ENCODE measurements at regions not wholly inside any gene's neighbourhood (a gene's known extent, or its start where the extent isn't known, plus 50 kb on each side); places are given as distances from the start of the nearest gene placed in this dataset.

GRCh38 chr12:97169889-97170567, 263.0 kb downstream of the NEDD1 start:
- DNase-seq = no peak
- intact Hi-C loops (cut with DNase I) = no loop called here

- peak in 2 of 10 donors; percentile 67 to 75 for DNase-seq
- intact Hi-C loops (cut with DNase I) = no loop called here
Measured at GRCh38 chr12:97173688-97174410, 266.8 kb downstream of the NEDD1 start.

GRCh38 chr12:97177481-97177880, 270.4 kb downstream of the NEDD1 start:
- no peak for DNase-seq
- intact Hi-C loops (cut with DNase I) = no loop called here

GRCh38 chr12:97181571-97182265, 274.7 kb downstream of the NEDD1 start:
- DNase-seq = no peak
- intact Hi-C loops (cut with DNase I) = no loop called here

- intact Hi-C loops (cut with DNase I) = no loop called here
- no peak for DNase-seq
Measured at GRCh38 chr12:97182769-97183168, 275.7 kb downstream of the NEDD1 start.

- no peak for DNase-seq
- intact Hi-C loops (cut with DNase I) = no loop called here
Measured at GRCh38 chr12:97184127-97184773, 277.2 kb downstream of the NEDD1 start.

- DNase-seq = no peak
- intact Hi-C loops (cut with DNase I) = no loop called here
Measured at GRCh38 chr12:97185567-97185966, 277.0 kb upstream of the RMST start.

- DNase-seq = no peak
- intact Hi-C loops (cut with DNase I) = no loop called here
Measured at GRCh38 chr12:97194546-97194945, 268.1 kb upstream of the RMST start.

- DNase-seq = no peak
- intact Hi-C loops (cut with DNase I) = no loop called here
Measured at GRCh38 chr12:97200181-97200580, 262.4 kb upstream of the RMST start.

GRCh38 chr12:97203408-97203807, 259.2 kb upstream of the RMST start:
- no peak for DNase-seq
- intact Hi-C loops (cut with DNase I) = no loop called here

- intact Hi-C loops (cut with DNase I) = no loop called here
- DNase-seq = no peak
Measured at GRCh38 chr12:97209997-97210396, 252.6 kb upstream of the RMST start.

- intact Hi-C loops (cut with DNase I) = no loop called here
- DNase-seq = no peak
Measured at GRCh38 chr12:97211416-97211930, 251.1 kb upstream of the RMST start.

- no peak for DNase-seq
- intact Hi-C loops (cut with DNase I) = no loop called here
Measured at GRCh38 chr12:97216848-97217247, 245.8 kb upstream of the RMST start.

GRCh38 chr12:97222391-97222790, 240.2 kb upstream of the RMST start:
- intact Hi-C loops (cut with DNase I) = no loop called here
- no peak for DNase-seq

GRCh38 chr12:97223419-97223818, 239.2 kb upstream of the RMST start:
- no peak for DNase-seq
- intact Hi-C loops (cut with DNase I) = no loop called here

GRCh38 chr12:97229004-97229403, 233.6 kb upstream of the RMST start:
- intact Hi-C loops (cut with DNase I) = no loop called here
- no peak for DNase-seq

- DNase-seq = no peak
- intact Hi-C loops (cut with DNase I) = no loop called here
Measured at GRCh38 chr12:97235102-97235501, 227.5 kb upstream of the RMST start.

GRCh38 chr12:97246368-97246767, 216.2 kb upstream of the RMST start:
- no peak for DNase-seq
- intact Hi-C loops (cut with DNase I) = no loop called here

GRCh38 chr12:97250483-97250882, 212.1 kb upstream of the RMST start:
- intact Hi-C loops (cut with DNase I) = no loop called here
- DNase-seq = no peak

- DNase-seq = no peak
- intact Hi-C loops (cut with DNase I) = no loop called here
Measured at GRCh38 chr12:97257726-97258125, 204.9 kb upstream of the RMST start.

GRCh38 chr12:97259098-97259497, 203.5 kb upstream of the RMST start:
- no peak for DNase-seq
- intact Hi-C loops (cut with DNase I) = no loop called here

Measured in posterior cingulate gyrus (tissue), 11 donors.